Epithelial cell of proximal tubule (primary cell): ENCODE measurements at regions not wholly inside any gene's neighbourhood (a gene's known extent, or its start where the extent isn't known, plus 50 kb on each side); places are given as distances from the start of the nearest gene placed in this dataset.

ENCODE experiments used
- DNase-seq: peaks from one replicate; pipeline ENCODE4 v3.0.0-alpha.2; 2011; ENCODE audit warnings: low read depth
- H3K4me3 ChIP-seq: 2 replicates; pipeline ENCODE4 v1.5.1; 2011; ENCODE audit warnings: low read depth, mild to moderate bottlenecking, low read length
- TF ChIP-seq, protein P1 (sequence below): conservative IDR thresholded peaks from 2 replicates; pipeline ENCODE4 v1.5.1; 2012; ENCODE audit warnings: low read depth, mild to moderate bottlenecking, low read length

DNA sequence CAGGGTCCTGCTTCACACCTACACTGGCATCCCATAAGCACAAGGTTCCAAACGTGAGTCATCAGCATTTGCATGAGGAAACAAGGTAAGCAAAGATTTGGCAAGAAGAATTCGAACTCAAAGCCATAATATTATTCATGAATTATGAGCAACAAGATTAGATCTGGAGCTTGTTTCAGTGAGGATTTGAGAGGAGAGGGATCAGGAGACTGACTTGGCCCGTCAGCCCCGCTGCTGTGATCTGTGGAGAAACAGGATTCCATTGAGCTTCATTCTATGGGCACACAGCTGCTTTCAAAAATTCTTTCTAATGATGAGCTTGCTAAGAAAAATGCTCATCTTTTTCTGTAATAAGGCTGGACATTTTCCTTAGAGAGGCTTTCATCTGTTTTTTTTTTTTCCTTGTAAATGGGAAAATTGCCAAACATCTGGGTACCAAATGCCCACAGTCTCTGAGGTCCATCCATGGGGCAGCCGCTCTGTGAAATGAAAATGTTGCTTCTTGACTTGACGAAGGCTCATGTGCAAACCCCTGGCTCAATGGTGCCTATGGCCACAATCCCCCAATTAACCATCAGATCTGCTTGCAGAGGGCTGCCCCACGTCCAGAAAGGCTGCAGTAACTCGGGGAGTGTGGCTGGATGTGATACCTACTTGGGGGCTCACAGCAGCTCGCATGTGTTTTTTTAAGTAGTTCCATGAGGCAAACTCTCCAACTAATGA lies 179.3 kb downstream of the TMEM18 start:
- no peak overlapping the region for H3K4me3 ChIP-seq
- DNase-seq, result no peak
- TF ChIP-seq, protein P1, sequence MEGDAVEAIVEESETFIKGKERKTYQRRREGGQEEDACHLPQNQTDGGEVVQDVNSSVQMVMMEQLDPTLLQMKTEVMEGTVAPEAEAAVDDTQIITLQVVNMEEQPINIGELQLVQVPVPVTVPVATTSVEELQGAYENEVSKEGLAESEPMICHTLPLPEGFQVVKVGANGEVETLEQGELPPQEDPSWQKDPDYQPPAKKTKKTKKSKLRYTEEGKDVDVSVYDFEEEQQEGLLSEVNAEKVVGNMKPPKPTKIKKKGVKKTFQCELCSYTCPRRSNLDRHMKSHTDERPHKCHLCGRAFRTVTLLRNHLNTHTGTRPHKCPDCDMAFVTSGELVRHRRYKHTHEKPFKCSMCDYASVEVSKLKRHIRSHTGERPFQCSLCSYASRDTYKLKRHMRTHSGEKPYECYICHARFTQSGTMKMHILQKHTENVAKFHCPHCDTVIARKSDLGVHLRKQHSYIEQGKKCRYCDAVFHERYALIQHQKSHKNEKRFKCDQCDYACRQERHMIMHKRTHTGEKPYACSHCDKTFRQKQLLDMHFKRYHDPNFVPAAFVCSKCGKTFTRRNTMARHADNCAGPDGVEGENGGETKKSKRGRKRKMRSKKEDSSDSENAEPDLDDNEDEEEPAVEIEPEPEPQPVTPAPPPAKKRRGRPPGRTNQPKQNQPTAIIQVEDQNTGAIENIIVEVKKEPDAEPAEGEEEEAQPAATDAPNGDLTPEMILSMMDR, result no peak

- DNase-seq, result no peak
- H3K4me3 ChIP-seq, result no peak overlapping the region
- TF ChIP-seq, protein P1, result no peak
These were observed 180.5 kb downstream of the TMEM18 start for GRCh38 chr2:496729-497128.

DNA sequence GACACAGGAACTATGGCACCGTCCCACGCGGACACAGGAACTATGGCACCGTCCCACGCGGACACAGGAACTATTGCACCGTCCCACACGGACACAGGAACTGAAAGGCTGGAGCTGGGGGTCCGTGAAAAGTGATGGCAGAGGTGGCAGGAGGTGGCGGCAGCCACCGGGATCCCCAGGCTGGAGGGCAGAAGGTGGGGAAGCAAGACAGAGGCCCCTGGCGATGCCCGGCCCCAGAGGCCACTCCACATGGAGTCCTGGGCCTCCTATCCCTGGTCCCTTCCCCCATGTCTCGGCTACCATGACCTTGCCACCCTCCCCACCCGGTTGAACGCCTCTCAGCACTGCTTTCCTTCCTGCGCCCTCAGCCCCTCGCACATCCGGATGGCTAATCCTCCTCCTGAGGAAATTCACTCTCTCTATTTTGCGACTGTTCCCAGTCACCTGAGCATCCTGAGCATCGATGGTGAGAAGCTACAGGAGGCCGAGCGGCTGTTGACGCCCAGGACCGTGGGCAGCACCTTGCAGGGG lies 181.4 kb downstream of the TMEM18 start:
- DNase-seq, result no peak
- H3K4me3 ChIP-seq, result no peak overlapping the region
- TF ChIP-seq, protein P1, result no peak

GRCh38 chr2:494853-495252 lies 182.4 kb downstream of the TMEM18 start:
- no peak for DNase-seq
- TF ChIP-seq, protein P1, result no peak
- no peak overlapping the region for H3K4me3 ChIP-seq

DNA sequence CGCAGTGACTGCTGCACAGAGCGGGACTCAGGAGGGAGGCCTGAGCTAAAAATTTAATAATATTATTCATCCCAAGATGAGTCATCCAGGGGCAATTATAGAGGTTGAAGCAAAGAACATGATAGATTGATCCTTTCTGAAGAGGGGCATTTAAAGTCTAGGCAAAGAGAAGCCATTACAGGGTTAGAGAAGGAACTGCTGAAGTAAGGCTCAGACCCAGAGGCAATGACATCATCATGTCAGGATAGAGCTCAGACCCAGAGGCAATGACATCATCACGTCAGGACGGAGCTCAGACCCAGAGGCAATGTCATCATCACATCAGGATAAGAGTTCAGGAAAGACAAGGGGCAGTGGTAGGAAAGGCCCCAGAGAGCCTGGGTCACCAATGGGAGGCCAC lies 184.0 kb downstream of the TMEM18 start:
- no peak overlapping the region for H3K4me3 ChIP-seq
- DNase-seq, result no peak

DNA sequence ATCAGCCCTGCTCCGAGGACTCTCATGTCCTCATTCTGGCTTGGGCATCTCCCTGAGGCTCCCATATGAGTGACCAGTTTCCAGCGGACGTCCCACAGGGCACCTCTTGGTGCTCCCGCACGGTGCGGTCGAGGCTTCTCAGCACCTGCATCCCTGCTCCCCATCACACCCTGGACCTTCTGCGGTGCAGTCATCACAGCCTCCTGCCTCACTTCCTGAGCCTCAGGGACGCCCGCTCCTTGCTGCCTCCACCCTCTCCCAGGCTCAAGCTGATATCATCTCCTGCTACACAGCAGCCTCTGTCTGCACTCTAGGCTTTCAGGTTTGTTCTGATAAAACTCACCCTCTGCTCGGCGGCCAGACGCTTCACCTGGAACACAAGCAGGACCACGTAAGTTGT lies 185.0 kb downstream of the TMEM18 start:
- DNase-seq, result no peak
- no peak overlapping the region for H3K4me3 ChIP-seq
- TF ChIP-seq, protein P1, result no peak

More for the DNA sequence above, 184.0 kb downstream of the TMEM18 start:
- TF ChIP-seq, protein P1, result no peak

DNA sequence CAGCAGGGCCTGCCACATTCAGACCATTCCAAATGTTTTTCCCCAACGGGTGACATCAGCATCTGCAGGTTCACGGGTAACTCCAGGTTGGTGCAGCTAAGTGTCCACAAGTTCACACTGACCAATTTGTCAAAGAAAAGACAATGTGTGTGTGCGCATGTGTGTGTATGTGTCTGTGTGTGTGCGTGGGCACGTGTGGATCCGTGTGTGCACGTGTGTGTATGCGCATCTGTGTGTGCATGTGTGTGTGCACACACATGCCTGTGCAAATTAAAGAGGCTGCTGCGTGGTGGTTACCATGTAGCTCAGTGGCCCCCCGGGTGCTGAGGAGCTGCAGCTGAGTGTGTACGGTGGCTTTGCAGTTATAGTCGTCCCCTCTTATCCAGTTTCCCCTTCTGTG lies 187.4 kb downstream of the TMEM18 start:
- H3K4me3 ChIP-seq, result no peak overlapping the region
- no peak for DNase-seq
- TF ChIP-seq, protein P1, result no peak
